ENCODE measurements at regions not wholly inside any gene's neighbourhood (a gene's known extent, or its start where the extent isn't known, plus 50 kb on each side); places are given as distances from the start of the nearest gene placed in this dataset.
"Not testable (repeated sequence)": the region's sequence is repeated elsewhere in the genome, so short reads cannot be mapped to it uniquely, and the experiment has no call there.

- H3K9me3 ChIP-seq (ENCODE audit: control insufficient read depth in 1 of 2, insufficient read depth in 1 of 2, low read length in 2 of 2), result no peaks in the 10 kb centered on the region
- DNase-seq (no peak), ATAC-seq (ENCODE audit: poor library complexity) (no peak)
- no peak overlapping the region for H3K4me3 Mint-ChIP-seq
- H3K4me1 Mint-ChIP-seq (ENCODE audit: low read depth), result no peaks in the 10 kb centered on the region
- H3K27me3 ChIP-seq (ENCODE audit: control insufficient read depth in 1 of 2, insufficient read depth in 2 of 2, low read length in 2 of 2), result no peaks in the 10 kb centered on the region
- H3K27me3 Mint-ChIP-seq, result no peaks in the 10 kb centered on the region
- H3K4me3 ChIP-seq (ENCODE audit: low read length), result no peak overlapping the region
- intact Hi-C loops (cut with DNase I, micrococcal nuclease), result no loop called here
- H3K27ac ChIP-seq (ENCODE audit: low read depth in 1 of 2, low read length in 2 of 2), result no peak overlapping the region
- ChIA-PET CTCF (no interaction called here), POLR2A (no interaction called here)
- TF ChIP-seq CTCF (IDR thresholded peaks at IDR 0.05), result no peak
- no peak overlapping the region for H3K27ac Mint-ChIP-seq
- no peaks in the 10 kb centered on the region for H3K4me1 ChIP-seq (ENCODE audit: insufficient read depth, low read length)
- no peaks in the 10 kb centered on the region for H3K36me3 Mint-ChIP-seq (ENCODE audit: low read depth)
- H3K36me3 ChIP-seq (ENCODE audit: insufficient read depth, low read length), result no peaks in the 10 kb centered on the region
- H3K9me3 Mint-ChIP-seq, result peaks cover 2% of the 10 kb centered on the region
Observed at GRCh38 chr7:91383905-91384274, 119.7 kb downstream of the FZD1 start.

- DNase-seq; H3K27me3 Mint-ChIP-seq; H3K36me3 ChIP-seq (ENCODE audit: insufficient read depth, low read length); H3K4me3 Mint-ChIP-seq; CTCF ChIA-PET; H3K9me3 ChIP-seq (ENCODE audit: control insufficient read depth in 1 of 2, insufficient read depth in 1 of 2, low read length in 2 of 2); H3K4me1 Mint-ChIP-seq (ENCODE audit: low read depth); H3K27ac ChIP-seq (ENCODE audit: low read depth in 1 of 2, low read length in 2 of 2); ATAC-seq (ENCODE audit: poor library complexity); intact Hi-C loops (cut with DNase I, micrococcal nuclease); H3K27ac Mint-ChIP-seq; H3K4me3 ChIP-seq (ENCODE audit: low read length); H3K4me1 ChIP-seq (ENCODE audit: insufficient read depth, low read length); H3K9me3 Mint-ChIP-seq; H3K36me3 Mint-ChIP-seq (ENCODE audit: low read depth); POLR2A ChIA-PET; H3K27me3 ChIP-seq (ENCODE audit: control insufficient read depth in 1 of 2, insufficient read depth in 2 of 2, low read length in 2 of 2): not testable (repeated sequence)
Observed at GRCh38 chr7:91394757-91395156, 130.5 kb downstream of the FZD1 start.

GRCh38 chr7:91395313-91395712, 131.1 kb downstream of the FZD1 start:
- H3K9me3 Mint-ChIP-seq; intact Hi-C loops (cut with DNase I, micrococcal nuclease): not testable (repeated sequence)

GRCh38 chr7:91397096-91397495, 132.9 kb downstream of the FZD1 start:
- no peaks in the 10 kb centered on the region for H3K27me3 ChIP-seq (ENCODE audit: control insufficient read depth in 1 of 2, insufficient read depth in 2 of 2, low read length in 2 of 2)
- no peak overlapping the region for H3K27ac Mint-ChIP-seq
- intact Hi-C loops (cut with DNase I, micrococcal nuclease), result no loop called here
- ATAC-seq (ENCODE audit: poor library complexity), result no peak
- no peak overlapping the region for H3K4me3 ChIP-seq (ENCODE audit: low read length)
- H3K4me3 Mint-ChIP-seq, result no peak overlapping the region
- ChIA-PET POLR2A (no interaction called here), CTCF (no interaction called here)
- no peak for TF ChIP-seq CTCF (IDR thresholded peaks at IDR 0.05)
- H3K9me3 ChIP-seq (ENCODE audit: control insufficient read depth in 1 of 2, insufficient read depth in 1 of 2, low read length in 2 of 2), result peaks cover 0 to 5% of the 10 kb centered on the region in 2 experiments
- H3K27ac ChIP-seq (ENCODE audit: low read depth in 1 of 2, low read length in 2 of 2), result no peak overlapping the region
- H3K9me3 Mint-ChIP-seq, result peaks cover 7% of the 10 kb centered on the region
- no peak for DNase-seq
- H3K36me3 ChIP-seq (ENCODE audit: insufficient read depth, low read length), result no peaks in the 10 kb centered on the region
- H3K4me1 Mint-ChIP-seq (ENCODE audit: low read depth), result no peaks in the 10 kb centered on the region
- no peaks in the 10 kb centered on the region for H3K36me3 Mint-ChIP-seq (ENCODE audit: low read depth)
- H3K27me3 Mint-ChIP-seq, result no peaks in the 10 kb centered on the region
- no peaks in the 10 kb centered on the region for H3K4me1 ChIP-seq (ENCODE audit: insufficient read depth, low read length)

More at GRCh38 chr7:91395313-91395712, 131.1 kb downstream of the FZD1 start:
- H3K9me3 ChIP-seq (ENCODE audit: control insufficient read depth in 1 of 2, insufficient read depth in 1 of 2, low read length in 2 of 2); H3K4me3 ChIP-seq (ENCODE audit: low read length); H3K27me3 Mint-ChIP-seq; H3K36me3 ChIP-seq (ENCODE audit: insufficient read depth, low read length); DNase-seq; H3K36me3 Mint-ChIP-seq (ENCODE audit: low read depth); H3K4me1 Mint-ChIP-seq (ENCODE audit: low read depth); H3K4me1 ChIP-seq (ENCODE audit: insufficient read depth, low read length); CTCF ChIA-PET; H3K27me3 ChIP-seq (ENCODE audit: control insufficient read depth in 1 of 2, insufficient read depth in 2 of 2, low read length in 2 of 2); H3K27ac ChIP-seq (ENCODE audit: low read depth in 1 of 2, low read length in 2 of 2); POLR2A ChIA-PET; ATAC-seq (ENCODE audit: poor library complexity); H3K27ac Mint-ChIP-seq; H3K4me3 Mint-ChIP-seq: not testable (repeated sequence)

Data from CD4-positive, alpha-beta T cell (primary cell).